ENCODE measurements at regions not wholly inside any gene's neighbourhood (a gene's known extent, or its start where the extent isn't known, plus 50 kb on each side); places are given as distances from the start of the nearest gene placed in this dataset.

DNA sequence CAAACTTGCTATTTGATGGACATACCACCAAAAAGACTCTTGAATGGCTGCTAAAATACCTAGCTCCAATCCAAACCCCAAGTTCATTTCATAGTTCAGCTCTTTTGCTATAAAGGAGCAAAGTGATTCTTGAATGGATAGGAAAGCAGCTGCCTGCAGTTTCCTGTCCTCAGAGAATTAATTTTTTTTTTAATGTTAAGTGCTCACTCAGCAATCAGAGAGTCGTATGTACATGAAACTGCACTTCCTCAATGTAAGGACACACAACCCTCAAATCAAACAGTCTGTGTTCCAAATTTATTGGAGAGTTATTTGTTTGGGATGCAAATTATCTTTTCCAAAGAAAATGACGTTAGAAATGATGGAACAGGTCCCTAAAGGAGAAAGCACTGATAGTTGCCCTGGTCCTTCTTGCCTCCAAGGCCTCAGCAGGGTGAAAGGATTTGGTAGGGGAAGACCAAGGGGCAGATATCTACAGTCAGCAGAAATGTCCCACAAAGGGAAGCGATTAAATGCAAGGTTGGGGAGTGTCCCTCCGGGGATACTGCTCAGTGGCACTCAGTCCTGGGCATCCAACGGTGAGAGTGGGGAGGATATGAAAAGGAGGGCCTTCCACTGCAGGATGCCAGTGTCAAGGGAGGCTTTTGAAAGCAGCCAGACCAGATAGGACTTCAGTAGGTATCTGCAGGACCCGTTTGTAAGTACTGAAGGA lies 67.2 kb upstream of the RASGEF1B start:
- TF ChIP-seq, protein P1, sequence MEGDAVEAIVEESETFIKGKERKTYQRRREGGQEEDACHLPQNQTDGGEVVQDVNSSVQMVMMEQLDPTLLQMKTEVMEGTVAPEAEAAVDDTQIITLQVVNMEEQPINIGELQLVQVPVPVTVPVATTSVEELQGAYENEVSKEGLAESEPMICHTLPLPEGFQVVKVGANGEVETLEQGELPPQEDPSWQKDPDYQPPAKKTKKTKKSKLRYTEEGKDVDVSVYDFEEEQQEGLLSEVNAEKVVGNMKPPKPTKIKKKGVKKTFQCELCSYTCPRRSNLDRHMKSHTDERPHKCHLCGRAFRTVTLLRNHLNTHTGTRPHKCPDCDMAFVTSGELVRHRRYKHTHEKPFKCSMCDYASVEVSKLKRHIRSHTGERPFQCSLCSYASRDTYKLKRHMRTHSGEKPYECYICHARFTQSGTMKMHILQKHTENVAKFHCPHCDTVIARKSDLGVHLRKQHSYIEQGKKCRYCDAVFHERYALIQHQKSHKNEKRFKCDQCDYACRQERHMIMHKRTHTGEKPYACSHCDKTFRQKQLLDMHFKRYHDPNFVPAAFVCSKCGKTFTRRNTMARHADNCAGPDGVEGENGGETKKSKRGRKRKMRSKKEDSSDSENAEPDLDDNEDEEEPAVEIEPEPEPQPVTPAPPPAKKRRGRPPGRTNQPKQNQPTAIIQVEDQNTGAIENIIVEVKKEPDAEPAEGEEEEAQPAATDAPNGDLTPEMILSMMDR (conservative IDR thresholded peaks at IDR 0.05 in 1 of 2, IDR thresholded peaks at IDR 0.05 in 1 of 2; ENCODE audit: low read depth in 1 of 2, low read length in 2 of 2): no peak
- TF ChIP-seq EZH2 (IDR thresholded peaks at IDR 0.05; ENCODE audit: low read length, missing control alignments): no peak
